Muscle of leg (tissue), 3 donors: ENCODE measurements at regions not wholly inside any gene's neighbourhood (a gene's known extent, or its start where the extent isn't known, plus 50 kb on each side); places are given as distances from the start of the nearest gene placed in this dataset.

Source experiments
- DNase-seq: peaks from one replicate; pipeline ENCODE4 v3.0.0; 2013
- H3K27ac ChIP-seq: one replicate; pipeline ENCODE4 v1.5.1; 2013; ENCODE audit warnings: mild to moderate bottlenecking, low read length, control low read depth
- H3K27me3 ChIP-seq: one replicate; pipeline ENCODE4 v1.6.1; 2013; ENCODE audit warnings: low read length; ENCODE audit not compliant: control insufficient read depth, insufficient read depth
- H3K36me3 ChIP-seq: one replicate; pipeline ENCODE4 v1.6.1; 2013; ENCODE audit warnings: low read length; ENCODE audit not compliant: control insufficient read depth, insufficient read depth
- H3K4me1 ChIP-seq: one replicate; pipeline ENCODE4 v1.6.1; 2013; ENCODE audit warnings: low read length; ENCODE audit not compliant: control insufficient read depth, insufficient read depth
- H3K4me3 ChIP-seq: one replicate; pipeline ENCODE4 v1.5.1; 2013; ENCODE audit warnings: low read length, control low read depth
- H3K9me3 ChIP-seq: replicated peaks from 2 replicates; pipeline ENCODE4 v1.6.1; 2013; ENCODE audit warnings: low read depth, low read length; ENCODE audit not compliant: control insufficient read depth
- WGBS: methylation state at CpG from one replicate; pipeline ENCODE4 v1.1.5; 2013; ENCODE audit warnings: missing lambda C conversion rate; ENCODE audit not compliant: insufficient coverage; 5-methylcytosine and 5-hydroxymethylcytosine counted together

DNA sequence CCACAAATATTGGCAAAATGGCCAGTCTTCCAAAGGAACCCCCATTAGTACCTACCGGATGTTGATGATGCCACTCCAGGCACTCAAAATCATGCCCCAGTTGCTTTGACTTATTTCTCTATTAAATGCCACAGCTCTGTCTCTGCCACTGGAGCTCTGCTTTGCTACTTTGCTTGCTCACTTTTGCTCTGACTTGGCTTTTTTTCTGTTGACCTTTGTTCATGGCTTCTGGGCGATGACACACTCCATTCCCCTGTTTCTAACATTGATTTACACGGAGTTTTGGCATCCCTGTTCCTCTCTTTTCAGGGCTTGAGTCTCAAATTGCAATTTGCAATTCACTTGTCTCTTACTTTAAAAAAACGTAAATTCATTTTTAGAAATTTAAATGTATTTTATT is 217.1 kb upstream of the SPRY2 start:
- no peak for DNase-seq
- WGBS, result 87% methylated on average over 2 of the region's 4 CpGs
- H3K4me1 ChIP-seq, result peaks cover 5% of the 10 kb centered on the region
- no peak overlapping the region for H3K27ac ChIP-seq
- no peak overlapping the region for H3K4me3 ChIP-seq
- no peaks in the 10 kb centered on the region for H3K36me3 ChIP-seq
- no peaks in the 10 kb centered on the region for H3K27me3 ChIP-seq
- no peaks in the 10 kb centered on the region for H3K9me3 ChIP-seq

DNA sequence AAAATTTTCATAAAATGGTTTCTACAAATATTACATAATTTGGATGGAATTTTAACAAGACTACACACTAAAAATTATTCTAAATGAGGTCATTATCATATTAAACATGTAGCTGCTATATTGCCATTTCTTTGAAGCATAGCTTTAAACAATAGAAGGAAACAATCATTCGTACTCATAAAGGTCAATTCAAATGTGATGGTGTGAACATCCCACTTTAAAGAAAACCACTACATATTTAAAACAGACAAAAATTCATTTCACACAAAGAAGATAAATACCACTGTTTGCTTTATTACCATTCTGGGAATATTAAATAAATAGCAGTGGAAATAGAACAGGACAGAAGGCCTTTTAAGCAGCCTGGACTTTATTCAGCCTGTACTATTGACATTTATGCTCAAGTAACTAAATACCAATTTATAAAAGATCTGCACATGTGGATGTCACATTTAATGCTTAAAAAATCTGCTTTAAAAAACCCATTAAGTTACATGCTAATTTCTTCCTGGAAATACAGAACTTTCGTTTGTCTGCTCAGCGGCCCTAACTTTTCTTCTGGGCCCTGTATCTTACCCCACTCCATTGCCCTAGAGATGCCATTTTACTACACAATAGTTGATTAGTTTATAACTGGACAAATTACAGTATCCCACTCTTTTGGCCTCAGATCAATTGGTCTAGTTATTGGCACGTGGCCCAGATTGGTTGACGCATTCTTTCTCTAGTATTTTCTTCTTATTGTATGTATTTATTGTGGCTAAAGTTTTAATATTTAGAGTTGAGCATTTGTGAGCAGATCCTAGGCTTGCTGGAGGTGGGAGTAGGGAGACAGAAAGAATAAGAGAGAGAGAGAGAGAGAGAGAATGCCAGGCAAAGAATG is 215.1 kb upstream of the SPRY2 start:
- no CpG with 5 or more reads among the region's 5 CpGs for WGBS
- Histone ChIP-seq H3K27ac (peak overlapping the region; percentile 5), H3K4me1 (peaks cover 4% of the 10 kb centered on the region), H3K9me3 (no peaks in the 10 kb centered on the region), H3K36me3 (no peaks in the 10 kb centered on the region), H3K27me3 (no peaks in the 10 kb centered on the region), H3K4me3 (no peak overlapping the region)
- DNase-seq, result peak; percentile 54

DNA sequence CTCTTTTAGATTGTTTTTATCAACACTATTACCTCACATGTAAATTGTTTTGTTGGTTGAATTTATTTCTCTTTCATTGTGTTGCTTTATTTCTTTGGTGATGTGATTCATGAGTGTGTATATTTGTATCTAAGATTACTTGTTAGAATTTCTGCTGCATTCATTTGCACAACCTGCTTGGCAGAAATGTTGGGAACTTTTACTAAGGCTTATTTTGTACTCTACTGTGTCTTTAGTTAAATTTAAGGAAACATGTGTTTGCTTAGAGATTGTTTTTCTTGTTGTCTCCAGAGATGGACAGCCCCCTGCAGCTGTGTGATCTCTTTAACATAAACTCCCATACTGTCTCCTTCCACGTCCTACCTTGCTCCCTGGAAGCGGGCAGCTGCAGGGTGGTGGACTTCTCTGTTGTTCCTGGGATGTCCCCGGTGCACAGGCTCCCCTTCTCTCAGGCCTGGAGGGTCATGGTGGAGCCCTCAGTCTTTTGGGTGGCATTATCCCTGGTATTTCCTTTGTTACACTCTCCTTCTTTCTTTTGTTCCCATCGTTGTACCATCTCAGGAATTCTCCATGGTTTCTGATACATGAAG is 212.0 kb upstream of the SPRY2 start:
- peak overlapping the region; percentile 77 for H3K27ac ChIP-seq
- no peaks in the 10 kb centered on the region for H3K9me3 ChIP-seq
- peaks cover 4% of the 10 kb centered on the region for H3K4me1 ChIP-seq
- no peaks in the 10 kb centered on the region for H3K36me3 ChIP-seq
- WGBS, result no CpG with 5 or more reads among the region's 4 CpGs
- no peaks in the 10 kb centered on the region for H3K27me3 ChIP-seq
- DNase-seq, result peak; percentile 89
- no peak overlapping the region for H3K4me3 ChIP-seq

DNA sequence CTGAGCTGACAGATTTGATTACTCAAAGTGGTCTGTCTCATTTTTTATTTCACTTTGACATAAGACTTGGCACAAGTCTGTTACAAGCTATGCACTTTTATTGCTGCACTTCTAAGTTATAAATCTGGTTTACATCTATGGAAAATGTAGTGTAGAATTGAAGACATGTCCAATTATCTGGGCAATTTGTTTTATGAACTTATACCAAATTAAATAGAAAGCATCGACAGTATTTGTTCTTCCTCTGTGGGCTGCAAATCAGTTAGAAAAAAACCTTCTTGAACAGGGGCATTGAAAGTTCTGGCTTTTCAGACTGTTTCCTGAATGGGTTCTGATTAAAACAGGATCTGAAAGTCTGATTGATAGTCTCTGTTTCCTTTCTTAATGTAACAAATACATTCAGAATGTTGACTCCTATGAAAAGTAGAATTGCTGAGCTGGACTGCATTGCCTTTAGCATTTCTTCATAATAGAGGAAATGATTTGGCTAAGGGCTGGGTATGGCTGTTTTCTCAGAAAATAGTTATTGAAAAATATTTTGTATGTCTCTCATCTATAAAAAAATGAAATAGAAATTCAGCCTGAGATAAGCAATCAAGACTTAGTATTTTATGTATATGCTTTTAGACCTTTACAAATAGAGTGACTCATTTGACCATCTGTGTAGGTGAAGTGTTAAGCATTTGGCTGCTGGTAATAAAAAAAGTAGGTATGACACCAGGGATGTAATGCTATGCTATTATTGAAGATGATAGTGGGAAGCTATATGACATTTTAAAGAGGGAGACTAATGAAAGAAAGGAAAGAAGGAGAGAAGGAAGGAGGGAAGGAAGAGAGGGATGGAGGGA is 210.9 kb upstream of the SPRY2 start:
- Histone ChIP-seq H3K4me3 (no peak overlapping the region), H3K27ac (peak overlapping the region; percentile 70), H3K36me3 (no peaks in the 10 kb centered on the region), H3K4me1 (peaks cover 4% of the 10 kb centered on the region), H3K27me3 (no peaks in the 10 kb centered on the region), H3K9me3 (no peaks in the 10 kb centered on the region)
- DNase-seq, result peak; percentile 76
- no CpG with 5 or more reads among the region's 1 CpG for WGBS

DNA sequence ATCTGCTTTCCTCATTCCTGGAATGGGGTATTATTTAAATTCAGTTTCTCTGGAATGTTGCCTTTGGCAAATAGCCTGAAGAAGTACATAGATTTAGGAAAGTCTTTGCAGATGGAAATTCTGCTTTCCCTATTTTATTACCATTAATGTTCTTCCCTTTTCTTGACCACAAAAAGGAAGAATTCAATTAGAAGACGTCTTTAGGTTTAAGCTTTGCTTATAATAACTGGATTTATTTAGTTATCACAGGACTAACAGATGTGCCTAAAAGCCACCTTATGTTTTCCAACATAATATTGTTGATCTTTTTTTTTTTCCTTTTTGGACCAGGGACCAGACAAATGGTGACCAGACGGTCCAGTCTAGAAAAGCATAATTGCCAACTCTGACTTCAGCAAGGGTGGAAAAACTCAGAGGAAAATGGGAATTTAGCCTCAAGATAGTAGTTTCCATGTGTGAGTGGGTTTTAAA is 210.1 kb upstream of the SPRY2 start:
- H3K4me3 ChIP-seq, result no peak overlapping the region
- no peaks in the 10 kb centered on the region for H3K36me3 ChIP-seq
- no peaks in the 10 kb centered on the region for H3K27me3 ChIP-seq
- H3K4me1 ChIP-seq, result peaks cover 4% of the 10 kb centered on the region
- DNase-seq, result peak; percentile 95
- no CpG with 5 or more reads among the region's 2 CpGs for WGBS
- H3K27ac ChIP-seq, result peak overlapping the region; percentile 43
- no peaks in the 10 kb centered on the region for H3K9me3 ChIP-seq

DNA sequence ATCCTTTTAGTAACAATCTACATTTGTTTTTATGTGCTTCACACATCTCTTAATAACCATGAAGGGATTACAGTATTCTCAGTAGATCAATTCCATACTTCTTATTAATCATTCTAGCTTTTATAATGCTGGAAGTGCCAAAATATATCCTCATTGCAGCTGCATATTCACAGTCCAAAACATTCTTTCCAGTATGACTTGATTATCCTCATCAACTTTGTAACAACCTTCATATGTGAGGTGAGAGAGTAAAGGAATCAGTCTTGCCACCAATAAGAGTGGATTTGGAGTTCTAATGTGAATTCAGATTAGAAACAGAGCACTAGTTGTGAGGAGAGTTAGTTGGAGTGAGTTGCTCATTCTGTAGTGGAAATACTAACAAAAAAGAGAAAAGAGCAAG is 208.0 kb upstream of the SPRY2 start:
- Histone ChIP-seq H3K27ac (peak overlapping the region; percentile 79), H3K36me3 (no peaks in the 10 kb centered on the region), H3K9me3 (no peaks in the 10 kb centered on the region), H3K4me3 (no peak overlapping the region), H3K27me3 (no peaks in the 10 kb centered on the region), H3K4me1 (peaks cover 4% of the 10 kb centered on the region)
- peak; percentile 96 for DNase-seq

DNA sequence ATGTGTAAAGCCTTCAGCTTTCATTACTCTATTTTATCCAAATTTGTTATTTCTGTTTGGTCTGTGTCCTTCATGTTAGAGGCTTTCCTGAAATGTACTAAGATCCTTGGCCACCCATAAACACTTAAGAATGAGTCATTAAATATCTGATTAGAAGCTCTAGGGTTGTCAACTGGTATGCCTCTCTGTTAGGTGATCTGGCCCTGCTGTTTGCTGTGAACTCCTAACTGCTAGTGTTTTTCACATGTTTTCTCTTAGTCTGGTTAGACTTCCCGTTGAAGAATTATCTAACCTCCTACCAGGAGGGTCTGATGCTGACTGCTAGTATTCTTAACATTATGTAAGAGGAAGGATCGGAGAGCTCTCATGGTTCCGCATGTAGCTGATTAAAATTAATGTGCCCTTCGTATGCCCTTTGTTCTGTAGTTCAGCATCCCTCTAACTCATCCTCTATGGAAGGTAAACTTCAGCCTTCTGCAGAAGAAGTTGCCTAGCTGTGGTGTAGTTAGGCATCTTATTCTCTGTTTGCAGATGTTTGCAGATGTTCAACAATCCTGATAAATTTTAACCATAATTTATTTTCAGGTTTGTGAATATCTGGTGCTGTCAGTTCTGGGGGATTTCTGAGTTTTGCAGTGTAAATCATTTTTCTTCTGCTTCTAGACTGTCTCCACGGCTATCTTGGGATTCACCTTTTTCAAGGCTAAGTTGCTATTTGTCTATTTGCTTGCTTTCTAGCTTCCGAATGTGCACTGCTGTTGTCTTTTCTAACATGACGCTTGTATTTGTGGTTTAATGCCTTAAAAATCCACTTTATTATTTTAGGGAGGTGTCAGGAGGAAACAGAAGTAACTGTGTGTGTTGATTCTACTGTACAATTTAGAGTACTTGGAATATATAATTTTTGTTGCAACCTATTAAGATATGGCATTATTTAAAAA is 207.2 kb upstream of the SPRY2 start:
- peak; percentile 66 for DNase-seq

DNA sequence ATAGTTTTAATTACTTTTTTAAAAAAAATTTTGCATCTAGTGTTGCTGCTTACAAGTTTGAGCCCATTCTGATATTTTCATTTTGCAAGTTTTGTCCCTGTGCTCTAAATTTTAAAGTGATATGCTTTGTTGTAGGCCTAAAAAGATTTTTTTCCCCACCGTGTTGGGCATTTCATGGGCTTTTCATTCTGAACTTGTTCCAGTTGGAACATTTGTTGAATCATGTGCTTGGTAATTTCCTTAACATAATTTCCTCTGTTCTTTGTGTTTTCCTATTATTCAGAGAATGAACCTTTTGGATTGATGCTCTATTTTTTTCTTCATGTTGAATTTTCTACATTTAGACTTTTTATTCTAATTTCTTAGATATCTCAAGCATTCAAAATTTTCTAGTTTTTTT is 206.4 kb upstream of the SPRY2 start:
- Histone ChIP-seq H3K4me3 (no peak overlapping the region), H3K27ac (no peak overlapping the region), H3K4me1 (no peaks in the 10 kb centered on the region), H3K36me3 (no peaks in the 10 kb centered on the region), H3K9me3 (no peaks in the 10 kb centered on the region), H3K27me3 (no peaks in the 10 kb centered on the region)
- WGBS, result no CpG with 5 or more reads among the region's 1 CpG
- no peak for DNase-seq

More for the DNA sequence above, 207.2 kb upstream of the SPRY2 start:
- Histone ChIP-seq H3K27me3 (no peaks in the 10 kb centered on the region), H3K4me3 (no peak overlapping the region), H3K27ac (peak overlapping the region; percentile 43), H3K9me3 (no peaks in the 10 kb centered on the region), H3K4me1 (peaks cover 3% of the 10 kb centered on the region), H3K36me3 (no peaks in the 10 kb centered on the region)
- WGBS, result no CpG with 5 or more reads among the region's 7 CpGs

DNA sequence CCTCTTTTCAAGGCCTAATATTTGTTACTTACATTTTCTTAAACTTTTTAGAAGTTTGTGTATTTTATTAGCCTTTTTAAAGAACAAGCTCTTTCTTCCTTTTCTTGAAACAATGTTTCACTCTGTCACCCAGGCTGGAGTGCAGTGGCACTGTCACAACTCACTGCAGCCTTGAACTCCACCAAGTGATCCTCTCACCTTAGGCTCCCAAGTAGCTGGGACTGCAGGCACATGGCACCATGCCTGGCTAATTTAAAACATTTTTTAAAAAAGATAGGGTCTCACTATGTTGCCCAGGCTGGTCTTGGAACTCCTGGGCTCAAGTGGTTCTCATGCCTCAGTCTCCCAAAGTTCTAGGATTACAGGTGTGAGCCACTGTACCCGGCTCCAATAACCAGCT is 192.2 kb upstream of the SPRY2 start:
- Histone ChIP-seq H3K27me3 (no peaks in the 10 kb centered on the region), H3K9me3 (peaks cover 3% of the 10 kb centered on the region), H3K36me3 (no peaks in the 10 kb centered on the region), H3K27ac (no peak overlapping the region), H3K4me1 (no peaks in the 10 kb centered on the region), H3K4me3 (no peak overlapping the region)
- no CpG with 5 or more reads among the region's 1 CpG for WGBS
- no peak for DNase-seq
